ENCODE measurements at regions not wholly inside any gene's neighbourhood (a gene's known extent, or its start where the extent isn't known, plus 50 kb on each side); places are given as distances from the start of the nearest gene placed in this dataset.

DNA sequence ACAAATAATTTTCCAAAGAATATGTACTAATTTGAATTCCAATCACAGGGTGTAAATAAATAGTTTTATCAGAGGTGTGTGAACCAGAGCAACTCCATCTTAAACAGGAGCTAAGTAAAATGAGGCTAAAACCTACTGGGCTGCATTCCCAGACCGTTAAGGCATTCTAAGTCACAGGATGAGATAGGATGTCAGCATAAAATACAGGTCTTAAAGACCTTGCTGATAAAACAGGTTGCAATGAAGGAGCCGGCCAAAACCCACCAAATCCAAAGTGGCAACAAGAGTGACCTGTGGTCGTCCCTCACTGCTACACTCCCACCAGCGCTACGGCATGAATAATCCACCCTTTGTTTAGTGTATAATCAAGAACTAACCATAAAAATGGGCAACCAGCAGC lies 291.7 kb upstream of the SEMA3D start:
- H3K27ac ChIP-seq = no peak overlapping the region
- intact Hi-C loops (cut with DNase I; ENCODE audit: low total_unique reads) = no loop called here
- no peaks in the 10 kb centered on the region for H3K27me3 ChIP-seq (replicated peaks in 1 of 7)
- TF ChIP-seq POLR2AphosphoS5 (IDR thresholded peaks at IDR 0.05) (no peak), POLR2A (IDR thresholded peaks at IDR 0.05) (no peak)
- TF ChIP-seq, protein P1, sequence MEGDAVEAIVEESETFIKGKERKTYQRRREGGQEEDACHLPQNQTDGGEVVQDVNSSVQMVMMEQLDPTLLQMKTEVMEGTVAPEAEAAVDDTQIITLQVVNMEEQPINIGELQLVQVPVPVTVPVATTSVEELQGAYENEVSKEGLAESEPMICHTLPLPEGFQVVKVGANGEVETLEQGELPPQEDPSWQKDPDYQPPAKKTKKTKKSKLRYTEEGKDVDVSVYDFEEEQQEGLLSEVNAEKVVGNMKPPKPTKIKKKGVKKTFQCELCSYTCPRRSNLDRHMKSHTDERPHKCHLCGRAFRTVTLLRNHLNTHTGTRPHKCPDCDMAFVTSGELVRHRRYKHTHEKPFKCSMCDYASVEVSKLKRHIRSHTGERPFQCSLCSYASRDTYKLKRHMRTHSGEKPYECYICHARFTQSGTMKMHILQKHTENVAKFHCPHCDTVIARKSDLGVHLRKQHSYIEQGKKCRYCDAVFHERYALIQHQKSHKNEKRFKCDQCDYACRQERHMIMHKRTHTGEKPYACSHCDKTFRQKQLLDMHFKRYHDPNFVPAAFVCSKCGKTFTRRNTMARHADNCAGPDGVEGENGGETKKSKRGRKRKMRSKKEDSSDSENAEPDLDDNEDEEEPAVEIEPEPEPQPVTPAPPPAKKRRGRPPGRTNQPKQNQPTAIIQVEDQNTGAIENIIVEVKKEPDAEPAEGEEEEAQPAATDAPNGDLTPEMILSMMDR (IDR thresholded peaks at IDR 0.05 in 8 of 11, conservative IDR thresholded peaks at IDR 0.05 in 3 of 11) = no peak
- H3K4me3 ChIP-seq = no peak overlapping the region
- H3K9me3 ChIP-seq = no peaks in the 10 kb centered on the region
- no peaks in the 10 kb centered on the region for H3K4me1 ChIP-seq
- no peaks in the 10 kb centered on the region for H3K36me3 ChIP-seq
- 80 to 85% (median 83%) methylated on average over 5 of the region's 5 CpGs for WGBS, 5 donors
- no peak for DNase-seq

GRCh38 chr7:85475476-85475875 lies 288.6 kb upstream of the SEMA3D start:
- Histone ChIP-seq H3K27ac (no peak overlapping the region), H3K36me3 (no peaks in the 10 kb centered on the region), H3K4me3 (no peak overlapping the region), H3K4me1 (no peaks in the 10 kb centered on the region), H3K9me3 (no peaks in the 10 kb centered on the region), H3K27me3 (replicated peaks in 1 of 7) (no peaks in the 10 kb centered on the region)
- 90 to 96% (median 94%) methylated on average over 2 of the region's 2 CpGs for WGBS, 5 donors
- no peak for DNase-seq
- no peak for TF ChIP-seq POLR2A (IDR thresholded peaks at IDR 0.05)
- TF ChIP-seq, protein P1 (IDR thresholded peaks at IDR 0.05 in 8 of 11, conservative IDR thresholded peaks at IDR 0.05 in 3 of 11) = no peak
- TF ChIP-seq POLR2AphosphoS5 (IDR thresholded peaks at IDR 0.05) = no peak
- intact Hi-C loops (cut with DNase I; ENCODE audit: low total_unique reads) = no loop called here

GRCh38 chr7:85475071-85475470 lies 288.2 kb upstream of the SEMA3D start:
- TF ChIP-seq POLR2AphosphoS5 (IDR thresholded peaks at IDR 0.05) (no peak), POLR2A (IDR thresholded peaks at IDR 0.05) (no peak)
- TF ChIP-seq, protein P1 (IDR thresholded peaks at IDR 0.05 in 8 of 11, conservative IDR thresholded peaks at IDR 0.05 in 3 of 11) = no peak
- Histone ChIP-seq H3K4me3 (no peak overlapping the region), H3K4me1 (no peaks in the 10 kb centered on the region), H3K27ac (no peak overlapping the region), H3K9me3 (no peaks in the 10 kb centered on the region), H3K36me3 (no peaks in the 10 kb centered on the region), H3K27me3 (replicated peaks in 1 of 7) (no peaks in the 10 kb centered on the region)
- intact Hi-C loops (cut with DNase I; ENCODE audit: low total_unique reads) = no loop called here
- 81 to 92% (median 86%) methylated on average over 5 of the region's 5 CpGs for WGBS, 5 donors
- no peak for DNase-seq

GRCh38 chr7:85474234-85474633 lies 287.4 kb upstream of the SEMA3D start:
- 59 to 76% (median 73%) methylated on average over 2 of the region's 2 CpGs for WGBS, 5 donors
- intact Hi-C loops (cut with DNase I; ENCODE audit: low total_unique reads) = no loop called here

More at GRCh38 chr7:85474234-85474633, 287.4 kb upstream of the SEMA3D start:
- no peak for DNase-seq
- no peak overlapping the region for H3K27ac ChIP-seq
- no peaks in the 10 kb centered on the region for H3K4me1 ChIP-seq
- no peaks in the 10 kb centered on the region for H3K27me3 ChIP-seq (replicated peaks in 1 of 7)
- H3K36me3 ChIP-seq = no peaks in the 10 kb centered on the region
- H3K9me3 ChIP-seq = no peaks in the 10 kb centered on the region
- no peak overlapping the region for H3K4me3 ChIP-seq
- TF ChIP-seq POLR2A (IDR thresholded peaks at IDR 0.05) (no peak), POLR2AphosphoS5 (IDR thresholded peaks at IDR 0.05) (no peak)
- TF ChIP-seq, protein P1 (IDR thresholded peaks at IDR 0.05 in 8 of 11, conservative IDR thresholded peaks at IDR 0.05 in 3 of 11) = no peak

Measured in spleen (tissue), 11 donors.